ENCODE measurements at regions not wholly inside any gene's neighbourhood (a gene's known extent, or its start where the extent isn't known, plus 50 kb on each side); places are given as distances from the start of the nearest gene placed in this dataset.

- no peak overlapping the region for H3K4me3 ChIP-seq (ENCODE audit: low read depth, low read length)
- no peak for DNase-seq (ENCODE audit: low read depth)
- TF ChIP-seq CTCF (IDR thresholded peaks at IDR 0.05; ENCODE audit: insufficient read depth, low read depth, low read length, missing control alignments), result no peak
Observed at GRCh38 chr4:138831948-138832347, 183.6 kb upstream of the NOCT start.

- no peak for TF ChIP-seq CTCF (IDR thresholded peaks at IDR 0.05; ENCODE audit: insufficient read depth, low read depth, low read length, missing control alignments)
- DNase-seq (ENCODE audit: low read depth), result no peak
- H3K4me3 ChIP-seq (ENCODE audit: low read depth, low read length), result no peak overlapping the region
Observed at GRCh38 chr4:138828926-138829325, 186.7 kb upstream of the NOCT start.

GRCh38 chr4:138826754-138827153 is 188.8 kb upstream of the NOCT start:
- TF ChIP-seq CTCF (IDR thresholded peaks at IDR 0.05; ENCODE audit: insufficient read depth, low read depth, low read length, missing control alignments), result no peak
- DNase-seq (ENCODE audit: low read depth), result no peak
- H3K4me3 ChIP-seq (ENCODE audit: low read depth, low read length), result no peak overlapping the region

GRCh38 chr4:138826322-138826721 is 189.3 kb upstream of the NOCT start:
- no peak overlapping the region for H3K4me3 ChIP-seq (ENCODE audit: low read depth, low read length)
- TF ChIP-seq CTCF (IDR thresholded peaks at IDR 0.05; ENCODE audit: insufficient read depth, low read depth, low read length, missing control alignments), result no peak
- DNase-seq (ENCODE audit: low read depth), result no peak

GRCh38 chr4:138821331-138821730 is 194.2 kb upstream of the NOCT start:
- H3K4me3 ChIP-seq (ENCODE audit: low read depth, low read length), result no peak overlapping the region
- DNase-seq (ENCODE audit: low read depth), result no peak
- no peak for TF ChIP-seq CTCF (IDR thresholded peaks at IDR 0.05; ENCODE audit: insufficient read depth, low read depth, low read length, missing control alignments)

- DNase-seq (ENCODE audit: low read depth), result no peak
- no peak overlapping the region for H3K4me3 ChIP-seq (ENCODE audit: low read depth, low read length)
- no peak for TF ChIP-seq CTCF (IDR thresholded peaks at IDR 0.05; ENCODE audit: insufficient read depth, low read depth, low read length, missing control alignments)
Observed at GRCh38 chr4:138816875-138817274, 198.7 kb upstream of the NOCT start.

GRCh38 chr4:138815811-138816210 is 199.8 kb upstream of the NOCT start:
- no peak for DNase-seq (ENCODE audit: low read depth)
- H3K4me3 ChIP-seq (ENCODE audit: low read depth, low read length), result no peak overlapping the region
- TF ChIP-seq CTCF (IDR thresholded peaks at IDR 0.05; ENCODE audit: insufficient read depth, low read depth, low read length, missing control alignments), result no peak
